Adrenal gland (tissue), 9 donors: ENCODE measurements at regions not wholly inside any gene's neighbourhood (a gene's known extent, or its start where the extent isn't known, plus 50 kb on each side); places are given as distances from the start of the nearest gene placed in this dataset.

ENCODE experiments used
- DNase-seq, 7 donors: peaks; one replicate each; pipeline ENCODE4 v3.0.0-alpha.2; 2019 to 2020
- H3K27ac ChIP-seq, 5 donors: fragments of 200-600 bp; sonication (generic) in 4 of 5; 1 replicate in 3 of 5; 2 replicates in 2 of 5; pipeline versions ENCODE4 v1.5.1 to v1.8.0; 2016 to 2020; ENCODE audit warnings: mild to moderate bottlenecking in 1 of 5
- H3K27me3 ChIP-seq: fragments of 200-600 bp; 2 replicates; pipeline ENCODE4 v1.8.0; 2021
- H3K36me3 ChIP-seq, 2 donors: fragments of 200-600 bp; replicated peaks in 1 of 2; 1 replicate in 1 of 2; 2 replicates in 1 of 2; pipeline versions ENCODE4 v1.5.1 to v1.8.0; 2018 to 2022
- H3K4me1 ChIP-seq, 2 donors: fragments of 200-600 bp; replicated peaks in 1 of 2; 1 replicate in 1 of 2; 2 replicates in 1 of 2; pipeline versions ENCODE4 v1.5.1 to v1.8.0; 2018 to 2021
- H3K4me3 ChIP-seq, 4 donors: fragments of 200-600 bp; sonication (generic) in 3 of 4; one replicate each; pipeline ENCODE4 v1.5.1; 2016 to 2018
- H3K9me3 ChIP-seq, 3 donors: fragments of 200-600 bp; sonication (generic) in 1 of 3; replicated peaks in 1 of 3; 1 replicate in 2 of 3; 2 replicates in 1 of 3; pipeline versions ENCODE4 v1.5.1 to v1.8.0; 2016 to 2021
- POLR2A ChIP-seq, 2 donors: fragments of 450-650 bp; IDR thresholded peaks; one replicate each; pipeline ENCODE4 v1.6.1; 2017; ENCODE audit warnings: antibody characterized with exemption in 2 of 2, mild to moderate bottlenecking in 2 of 2, moderate library complexity in 1 of 2
- WGBS, 4 donors: extraction: QIAGEN DNeasy Blood & Tissue Kit in 2 of 4; methylation state at CpG; one replicate each; pipeline versions ENCODE4 v1.1.5 to v1.1.7; 2013 to 2017; 5-methylcytosine and 5-hydroxymethylcytosine counted together
- intact Hi-C, 2 donors: fragments of 100-400 bp; cut with DNase I; formaldehyde crosslinking; loops; one replicate each; pipeline versions ENCODE4 v1.14.1 to v1.15.0; 2022 to 2023
- TF ChIP-seq, protein P1 (sequence below), 6 experiments: fragments of 450-650 bp in 4 of 6; fragments of 200-600 bp in 2 of 6; sonication (generic) in 1 of 6; IDR thresholded peaks; 1 replicate in 5 of 6; 2 replicates in 1 of 6; pipeline versions ENCODE4 v1.5.1 to v1.8.0; 2016 to 2021; ENCODE audit warnings: antibody characterized with exemption in 6 of 6, mild to moderate bottlenecking in 2 of 6, moderate library complexity in 1 of 6
- donor health status: healthy with polysubstance abuse.
- donor health status: Bipolar disorder and iron deficiency.
- donor health status: DM: yes; HTN: yes; CAD: no.
- donor health status: DM: no; HTN: no; CAD: no.
- donor health status: DM: no; HTN: no; CAD: no.

DNA sequence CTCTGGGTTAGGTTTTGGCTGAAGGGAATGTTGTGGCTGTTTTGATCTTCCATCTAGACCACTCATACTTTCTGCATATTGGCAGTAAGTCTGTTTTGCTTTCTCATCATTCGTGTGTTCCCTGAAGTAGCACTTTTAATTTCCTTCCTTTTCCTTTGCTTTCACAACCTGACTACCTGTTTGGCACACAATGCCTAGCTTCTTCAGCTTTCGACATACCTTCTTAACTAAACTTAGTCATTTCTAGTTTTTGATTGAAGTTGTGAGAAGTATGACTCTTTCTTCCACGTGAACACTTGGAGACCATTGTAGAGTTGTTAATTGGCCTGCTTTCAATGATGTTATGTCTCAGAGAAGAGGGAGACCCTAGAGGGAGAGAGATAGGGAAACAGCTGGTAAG is 123.6 kb upstream of the EPB41L3 start:
- Histone ChIP-seq H3K4me1 (no peaks in the 10 kb centered on the region), H3K36me3 (no peaks in the 10 kb centered on the region), H3K4me3 (no peak overlapping the region)

DNA sequence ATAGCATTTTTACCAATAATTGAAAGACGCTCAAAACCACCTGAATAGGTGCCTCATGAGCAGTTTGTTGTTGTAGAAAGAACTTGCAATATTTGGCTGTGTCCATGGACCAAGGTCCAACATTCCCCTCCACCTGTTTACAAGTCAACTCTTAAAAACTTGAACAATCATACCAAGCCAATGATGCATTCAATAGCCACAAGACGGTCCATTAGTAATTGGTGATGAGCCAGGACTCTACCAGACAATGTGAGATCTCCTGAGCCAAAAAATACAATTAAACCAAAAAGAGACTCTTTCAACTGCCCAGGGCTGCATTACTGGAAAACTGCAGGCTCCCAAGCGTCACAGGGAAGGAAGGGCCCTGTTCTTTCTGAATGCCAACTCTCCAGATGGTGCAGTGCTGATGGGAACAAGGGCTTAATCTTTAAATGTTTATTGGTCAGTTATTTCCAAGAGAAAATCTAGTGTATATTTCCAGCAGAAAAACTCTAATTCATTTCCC is 118.8 kb upstream of the EPB41L3 start:
- no peaks in the 10 kb centered on the region for H3K36me3 ChIP-seq
- no peaks in the 10 kb centered on the region for H3K4me1 ChIP-seq
- intact Hi-C loops: no loop called here
- DNase-seq: no peak
- TF ChIP-seq POLR2A (IDR thresholded peaks at IDR 0.05): no peak
- TF ChIP-seq, protein P1, sequence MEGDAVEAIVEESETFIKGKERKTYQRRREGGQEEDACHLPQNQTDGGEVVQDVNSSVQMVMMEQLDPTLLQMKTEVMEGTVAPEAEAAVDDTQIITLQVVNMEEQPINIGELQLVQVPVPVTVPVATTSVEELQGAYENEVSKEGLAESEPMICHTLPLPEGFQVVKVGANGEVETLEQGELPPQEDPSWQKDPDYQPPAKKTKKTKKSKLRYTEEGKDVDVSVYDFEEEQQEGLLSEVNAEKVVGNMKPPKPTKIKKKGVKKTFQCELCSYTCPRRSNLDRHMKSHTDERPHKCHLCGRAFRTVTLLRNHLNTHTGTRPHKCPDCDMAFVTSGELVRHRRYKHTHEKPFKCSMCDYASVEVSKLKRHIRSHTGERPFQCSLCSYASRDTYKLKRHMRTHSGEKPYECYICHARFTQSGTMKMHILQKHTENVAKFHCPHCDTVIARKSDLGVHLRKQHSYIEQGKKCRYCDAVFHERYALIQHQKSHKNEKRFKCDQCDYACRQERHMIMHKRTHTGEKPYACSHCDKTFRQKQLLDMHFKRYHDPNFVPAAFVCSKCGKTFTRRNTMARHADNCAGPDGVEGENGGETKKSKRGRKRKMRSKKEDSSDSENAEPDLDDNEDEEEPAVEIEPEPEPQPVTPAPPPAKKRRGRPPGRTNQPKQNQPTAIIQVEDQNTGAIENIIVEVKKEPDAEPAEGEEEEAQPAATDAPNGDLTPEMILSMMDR (IDR thresholded peaks at IDR 0.05): no peak
- no peak overlapping the region for H3K27ac ChIP-seq
- WGBS, 4 donors: 74 to 89% (median 78%) methylated on average over 3 of the region's 3 CpGs
- H3K4me3 ChIP-seq: no peak overlapping the region
- no peaks in the 10 kb centered on the region for H3K9me3 ChIP-seq
- no peaks in the 10 kb centered on the region for H3K27me3 ChIP-seq

More for the DNA sequence above, 123.6 kb upstream of the EPB41L3 start:
- WGBS, 4 donors: 73 to 80% (median 78%) methylated on average over 3 of the region's 3 CpGs
- no peak for DNase-seq
- Histone ChIP-seq H3K27ac (no peak overlapping the region), H3K27me3 (no peaks in the 10 kb centered on the region), H3K9me3 (no peaks in the 10 kb centered on the region)
- intact Hi-C loops: no loop called here
- TF ChIP-seq POLR2A (IDR thresholded peaks at IDR 0.05): no peak
- TF ChIP-seq, protein P1 (IDR thresholded peaks at IDR 0.05): no peak

DNA sequence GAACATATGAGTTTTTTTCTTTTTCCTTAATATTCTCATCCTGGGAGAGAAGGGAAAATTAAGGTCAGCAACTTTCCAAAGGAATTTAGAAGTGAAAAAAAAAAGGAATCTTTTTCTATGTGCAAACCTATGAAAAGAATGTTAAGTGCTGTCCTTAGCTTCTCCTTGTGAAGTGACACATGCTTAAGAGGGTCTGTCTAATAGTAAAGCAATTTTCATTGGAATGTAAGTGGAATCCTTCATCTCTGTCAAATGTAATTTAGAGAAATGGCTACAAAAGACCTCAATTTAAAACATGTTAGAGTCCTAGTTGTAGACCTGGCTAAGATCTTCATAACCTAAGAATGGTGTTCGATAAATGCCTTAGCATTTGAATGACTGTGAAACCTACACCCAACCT is 117.4 kb upstream of the EPB41L3 start:
- H3K9me3 ChIP-seq: no peaks in the 10 kb centered on the region
- intact Hi-C loops: no loop called here
- TF ChIP-seq POLR2A (IDR thresholded peaks at IDR 0.05): no peak
- TF ChIP-seq, protein P1 (IDR thresholded peaks at IDR 0.05): no peak
- no peak for DNase-seq
- no peak overlapping the region for H3K27ac ChIP-seq
- no peaks in the 10 kb centered on the region for H3K27me3 ChIP-seq
- H3K4me1 ChIP-seq: no peaks in the 10 kb centered on the region
- H3K4me3 ChIP-seq: no peak overlapping the region
- 83 to 95% (median 93%) methylated on average over 1 of the region's 1 CpG for WGBS, 4 donors
- H3K36me3 ChIP-seq: no peaks in the 10 kb centered on the region

DNA sequence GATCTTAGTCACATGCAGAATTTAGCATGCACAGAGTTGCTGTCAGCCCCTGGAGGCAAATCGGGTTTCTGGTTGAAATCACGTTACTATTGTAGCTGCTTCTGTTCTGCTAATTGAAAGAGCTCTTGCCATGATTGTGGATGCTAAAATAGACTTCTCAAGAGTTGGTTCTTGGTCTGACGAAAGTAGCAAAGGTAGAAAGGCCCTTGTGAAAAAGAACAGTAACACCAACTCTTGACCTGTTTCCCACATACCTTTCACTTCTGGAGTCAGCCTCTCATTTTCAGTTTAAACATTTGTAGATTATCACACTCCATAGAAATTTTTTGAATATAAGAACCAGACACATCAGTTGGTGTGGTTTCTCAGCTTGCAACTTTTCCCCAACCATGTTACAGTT is 110.0 kb upstream of the EPB41L3 start:
- intact Hi-C loops: no loop called here
- 82 to 90% (median 86%) methylated on average over 3 of the region's 3 CpGs for WGBS, 4 donors
- Histone ChIP-seq H3K27me3 (no peaks in the 10 kb centered on the region), H3K9me3 (no peaks in the 10 kb centered on the region), H3K4me3 (no peak overlapping the region), H3K4me1 (no peaks in the 10 kb centered on the region), H3K36me3 (no peaks in the 10 kb centered on the region), H3K27ac (no peak overlapping the region)
- TF ChIP-seq, protein P1 (IDR thresholded peaks at IDR 0.05): no peak
- TF ChIP-seq POLR2A (IDR thresholded peaks at IDR 0.05): no peak
- DNase-seq: no peak
